Endothelial cell of umbilical vein (primary cell): ENCODE measurements at regions not wholly inside any gene's neighbourhood (a gene's known extent, or its start where the extent isn't known, plus 50 kb on each side); places are given as distances from the start of the nearest gene placed in this dataset.

Experiments used
- EZH2 ChIP-seq: IDR thresholded peaks from 2 replicates; pipeline ENCODE4 v1.6.1; 2012; ENCODE audit warnings: borderline replicate concordance, low read depth, mild to moderate bottlenecking, moderate library complexity, low read length, inconsistent platforms; ENCODE audit not compliant: severe bottlenecking
- FOS ChIP-seq: IDR thresholded peaks from 2 replicates; pipeline ENCODE4 v1.6.1; 2011; ENCODE audit warnings: mild to moderate bottlenecking, low read length, moderate library complexity, borderline replicate concordance; ENCODE audit not compliant: insufficient read depth
- GATA2 ChIP-seq: IDR thresholded peaks from 2 replicates; pipeline ENCODE4 v1.7.0; 2011; ENCODE audit warnings: low read depth, mild to moderate bottlenecking, moderate library complexity, mixed read lengths, low read length; ENCODE audit not compliant: insufficient read length, insufficient read depth
- JUN ChIP-seq: IDR thresholded peaks from 2 replicates; pipeline ENCODE4 v1.6.1; 2011; ENCODE audit warnings: borderline replicate concordance, low read depth; ENCODE audit not compliant: insufficient read length, insufficient read depth
- MAX ChIP-seq: IDR thresholded peaks from 2 replicates; pipeline ENCODE4 v1.6.1; 2011; ENCODE audit not compliant: insufficient read depth, insufficient read length
- POLR2A ChIP-seq: IDR thresholded peaks from 2 replicates; pipeline ENCODE4 v1.6.1; 2012; ENCODE audit warnings: low read depth, mild to moderate bottlenecking, control low read depth, low read length
- POLR2AphosphoS5 ChIP-seq: IDR thresholded peaks from 2 replicates; pipeline ENCODE4 v1.6.1; 2012; ENCODE audit warnings: low read depth, mild to moderate bottlenecking, control low read depth, low read length, moderate library complexity; ENCODE audit not compliant: insufficient read depth
- TF ChIP-seq, protein P1 (sequence below), 2 donors: IDR thresholded peaks; 1 replicate in 1 of 2; 2 replicates in 1 of 2; pipeline ENCODE4 v1.5.1; 2011; ENCODE audit warnings: low read length in 2 of 2, mild to moderate bottlenecking in 2 of 2, moderate library complexity in 2 of 2, control low read depth in 1 of 2, inconsistent platforms in 1 of 2, low read depth in 1 of 2; ENCODE audit not compliant: insufficient read depth in 1 of 2; ENCODE audit errors: extremely low read depth in 1 of 2

GRCh38 chr2:234671716-234672115 lies 174.8 kb upstream of the ARL4C start:
- TF ChIP-seq, protein P1, sequence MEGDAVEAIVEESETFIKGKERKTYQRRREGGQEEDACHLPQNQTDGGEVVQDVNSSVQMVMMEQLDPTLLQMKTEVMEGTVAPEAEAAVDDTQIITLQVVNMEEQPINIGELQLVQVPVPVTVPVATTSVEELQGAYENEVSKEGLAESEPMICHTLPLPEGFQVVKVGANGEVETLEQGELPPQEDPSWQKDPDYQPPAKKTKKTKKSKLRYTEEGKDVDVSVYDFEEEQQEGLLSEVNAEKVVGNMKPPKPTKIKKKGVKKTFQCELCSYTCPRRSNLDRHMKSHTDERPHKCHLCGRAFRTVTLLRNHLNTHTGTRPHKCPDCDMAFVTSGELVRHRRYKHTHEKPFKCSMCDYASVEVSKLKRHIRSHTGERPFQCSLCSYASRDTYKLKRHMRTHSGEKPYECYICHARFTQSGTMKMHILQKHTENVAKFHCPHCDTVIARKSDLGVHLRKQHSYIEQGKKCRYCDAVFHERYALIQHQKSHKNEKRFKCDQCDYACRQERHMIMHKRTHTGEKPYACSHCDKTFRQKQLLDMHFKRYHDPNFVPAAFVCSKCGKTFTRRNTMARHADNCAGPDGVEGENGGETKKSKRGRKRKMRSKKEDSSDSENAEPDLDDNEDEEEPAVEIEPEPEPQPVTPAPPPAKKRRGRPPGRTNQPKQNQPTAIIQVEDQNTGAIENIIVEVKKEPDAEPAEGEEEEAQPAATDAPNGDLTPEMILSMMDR (IDR thresholded peaks at IDR 0.05; ENCODE audit: extremely low read depth in 1 of 2, insufficient read depth in 1 of 2, low read depth in 1 of 2, low read length in 2 of 2) = no peak
- TF ChIP-seq POLR2A = no peak
- TF ChIP-seq FOS = no peak
- TF ChIP-seq JUN = no peak
- no peak for TF ChIP-seq EZH2
- no peak for TF ChIP-seq MAX
- no peak for TF ChIP-seq POLR2AphosphoS5
- no peak for TF ChIP-seq GATA2
